Naive thymus-derived CD4-positive, alpha-beta T cell (primary cell): ENCODE measurements at regions not wholly inside any gene's neighbourhood (a gene's known extent, or its start where the extent isn't known, plus 50 kb on each side); places are given as distances from the start of the nearest gene placed in this dataset.

ENCODE experiments used
- ATAC-seq: fragments of 150-1000 bp; cut with Tn5 transposase; 2 replicates; pipeline ENCODE4 v1.10.0; 2021; ENCODE audit warnings: mild to moderate bottlenecking, moderate library complexity
- CTCF ChIA-PET: fragments of 350-600 bp; sonication (Branson Sonifier 250); formaldehyde crosslinking; loops from one replicate; lab custom pipeline; 2021; ENCODE audit warnings: antibody characterized with exemption; lab: Charles Lee
- POLR2A ChIA-PET: fragments of 350-600 bp; sonication (Branson Sonifier 250); formaldehyde crosslinking; loops from one replicate; lab custom pipeline; 2021; ENCODE audit warnings: antibody characterized with exemption, inconsistent platforms; lab: Charles Lee
- DNase-seq, 9 donors: peaks; one replicate each; pipeline versions ENCODE4 v3.0.0 to v3.0.0-alpha.2; 2020 to 2022; ENCODE audit warnings: mixed read lengths in 1 of 9
- H3K27ac ChIP-seq: one replicate; pipeline ENCODE4 v1.7.0; 2013; ENCODE audit warnings: mild to moderate bottlenecking, low read depth, low read length, moderate library complexity
- H3K27me3 ChIP-seq, 2 donors: one replicate each; pipeline ENCODE4 v1.7.0; 2013; ENCODE audit warnings: low read length in 2 of 2, mild to moderate bottlenecking in 2 of 2, moderate library complexity in 2 of 2; ENCODE audit not compliant: control insufficient read depth in 2 of 2, insufficient read depth in 2 of 2
- H3K36me3 ChIP-seq, 3 experiments: 1 replicate in 2 of 3; 2 replicates in 1 of 3; pipeline ENCODE4 v1.7.0; 2013; ENCODE audit warnings: low read length in 3 of 3, mild to moderate bottlenecking in 3 of 3, moderate library complexity in 1 of 3; ENCODE audit not compliant: insufficient read depth in 3 of 3, control insufficient read depth in 2 of 3
- H3K4me1 ChIP-seq, 2 donors: one replicate each; pipeline ENCODE4 v1.7.0; 2013; ENCODE audit warnings: low read length in 2 of 2, mild to moderate bottlenecking in 2 of 2, moderate library complexity in 1 of 2; ENCODE audit not compliant: control insufficient read depth in 2 of 2, insufficient read depth in 2 of 2
- H3K4me3 ChIP-seq: 2 replicates; pipeline ENCODE4 v1.7.0; 2013; ENCODE audit warnings: mild to moderate bottlenecking, low read length
- H3K9me3 ChIP-seq, 3 experiments: 1 replicate in 2 of 3; 2 replicates in 1 of 3; pipeline ENCODE4 v1.7.0; 2013; ENCODE audit warnings: low read length in 3 of 3; ENCODE audit not compliant: control insufficient read depth in 2 of 3
- H3K27ac Mint-ChIP-seq, 9 donors: one replicate each; pipeline ENCODE4 v1.8.0; 2020 to 2022; ENCODE audit warnings: mixed read lengths in 9 of 9, mild to moderate bottlenecking in 8 of 9, moderate library complexity in 5 of 9, inconsistent platforms in 2 of 9
- H3K27me3 Mint-ChIP-seq, 5 donors: one replicate each; pipeline ENCODE4 v1.8.0; 2021 to 2022; ENCODE audit warnings: mixed read lengths in 5 of 5, mild to moderate bottlenecking in 1 of 5
- H3K36me3 Mint-ChIP-seq, 5 donors: one replicate each; pipeline ENCODE4 v1.8.0; 2020 to 2022; ENCODE audit warnings: mixed read lengths in 5 of 5, mild to moderate bottlenecking in 3 of 5, inconsistent platforms in 1 of 5
- H3K4me1 Mint-ChIP-seq, 7 donors: one replicate each; pipeline ENCODE4 v1.8.0; 2020 to 2022; ENCODE audit warnings: mixed read lengths in 7 of 7, mild to moderate bottlenecking in 3 of 7, inconsistent platforms in 1 of 7
- H3K4me3 Mint-ChIP-seq, 10 donors: one replicate each; pipeline ENCODE4 v1.8.0; 2020 to 2022; ENCODE audit warnings: mild to moderate bottlenecking in 10 of 10, mixed read lengths in 10 of 10, moderate library complexity in 6 of 10, inconsistent platforms in 2 of 10
- H3K9me3 Mint-ChIP-seq, 11 donors: one replicate each; pipeline ENCODE4 v1.8.0; 2020 to 2022; ENCODE audit warnings: mixed read lengths in 11 of 11, mild to moderate bottlenecking in 4 of 11, inconsistent platforms in 1 of 11, moderate library complexity in 1 of 11
- intact Hi-C, 2 donors: fragments of 100-400 bp; cut with micrococcal nuclease; formaldehyde crosslinking; loops; one replicate each; pipeline ENCODE4 v1.15.1; 2023

- H3K9me3 Mint-ChIP-seq: peaks cover 0 to 2% (median 0%) of the 10 kb centered on the region in 11 donors
- ATAC-seq (peak; percentile 94), DNase-seq (peak in 8 of 9 donors; percentile 48 to 78 (median 60))
- H3K9me3 ChIP-seq: no peaks in the 10 kb centered on the region
- peaks cover 0 to 4% (median 0%) of the 10 kb centered on the region in 5 donors for H3K36me3 Mint-ChIP-seq
- intact Hi-C loops: loop anchor here (1.0 to 5.0 kb wide), 9 partner anchors 17 to 559 kb away; partner anchors contain the start of gene PFKFB3 (in 1 of the 2)
- H3K4me1 ChIP-seq: peaks cover 0 to 10% of the 10 kb centered on the region in 2 donors
- ChIA-PET POLR2A (interaction anchor here (0.6 to 1.4 kb wide), 7 partner anchors 8 to 579 kb away, joined by 3 to 8 read pairs (median 4); no protein-coding TSS in a partner anchor), CTCF (interaction anchor here (0.7 to 2.1 kb wide), 5 partner anchors 13 to 250 kb away, joined by 3 to 8 read pairs (median 3); no protein-coding TSS in a partner anchor)
- H3K27me3 ChIP-seq: no peaks in the 10 kb centered on the region
- no peak overlapping the region for H3K27ac ChIP-seq
- H3K36me3 ChIP-seq: no peaks in the 10 kb centered on the region
- peak overlapping the region; percentile 1 to 79 (median 23) for H3K27ac Mint-ChIP-seq
- H3K27me3 Mint-ChIP-seq: peaks cover 0 to 9% (median 0%) of the 10 kb centered on the region in 5 donors
- peaks cover 12 to 35% (median 24%) of the 10 kb centered on the region in 7 donors for H3K4me1 Mint-ChIP-seq
- H3K4me3 ChIP-seq: no peak overlapping the region
- H3K4me3 Mint-ChIP-seq: peak overlapping the region in 8 of 10 donors; percentile 25 to 69 (median 44)
These were observed 85.8 kb upstream of the PRKCQ start for GRCh38 chr10:6665847-6666246.

- ATAC-seq (no peak), DNase-seq (no peak)
- CTCF ChIA-PET: interaction anchor here (0.7 to 1.9 kb wide), 5 partner anchors 9 to 199 kb away, joined by 3 to 8 read pairs (median 4); no protein-coding TSS in a partner anchor
- intact Hi-C loops: no loop called here
- H3K27me3 ChIP-seq: no peaks in the 10 kb centered on the region
- H3K4me3 ChIP-seq: no peak overlapping the region
- peaks cover 0 to 6% of the 10 kb centered on the region in 2 donors for H3K4me1 ChIP-seq
- Mint-ChIP-seq H3K36me3 (peaks cover 0 to 15% (median 5%) of the 10 kb centered on the region in 5 donors), H3K9me3 (peaks cover 0 to 5% (median 0%) of the 10 kb centered on the region in 11 donors), H3K4me3 (no peak overlapping the region), H3K4me1 (peaks cover 2 to 25% (median 10%) of the 10 kb centered on the region in 7 donors), H3K27me3 (peaks cover 0 to 5% (median 4%) of the 10 kb centered on the region in 5 donors), H3K27ac (no peak overlapping the region)
- POLR2A ChIA-PET: interaction anchor here (0.7 kb wide), 1 partner anchor 9 kb away, joined by 3 read pairs; no protein-coding TSS in a partner anchor
- H3K36me3 ChIP-seq: no peaks in the 10 kb centered on the region
- H3K9me3 ChIP-seq: no peaks in the 10 kb centered on the region
- no peak overlapping the region for H3K27ac ChIP-seq
These were observed 80.4 kb upstream of the PRKCQ start for GRCh38 chr10:6660460-6660859.

GRCh38 chr10:6659451-6659850 lies 79.4 kb upstream of the PRKCQ start:
- Mint-ChIP-seq H3K4me1 (peaks cover 4 to 23% (median 7%) of the 10 kb centered on the region in 7 donors), H3K36me3 (peaks cover 0 to 16% (median 5%) of the 10 kb centered on the region in 5 donors), H3K4me3 (no peak overlapping the region), H3K27ac (no peak overlapping the region), H3K9me3 (peaks cover 0 to 5% (median 0%) of the 10 kb centered on the region in 11 donors), H3K27me3 (peaks cover 0 to 5% (median 4%) of the 10 kb centered on the region in 5 donors)
- ATAC-seq (no peak), DNase-seq (no peak)
- peaks cover 0 to 6% of the 10 kb centered on the region in 2 donors for H3K4me1 ChIP-seq
- no peaks in the 10 kb centered on the region for H3K36me3 ChIP-seq
- ChIA-PET CTCF (interaction anchor here (0.6 to 1.9 kb wide), 4 partner anchors 10 to 248 kb away, joined by 4 to 8 read pairs (median 6); no protein-coding TSS in a partner anchor), POLR2A (interaction anchor here (0.9 kb wide), 1 partner anchor 57 kb away, joined by 3 read pairs; no protein-coding TSS in a partner anchor)
- intact Hi-C loops: no loop called here
- H3K9me3 ChIP-seq: no peaks in the 10 kb centered on the region
- H3K27me3 ChIP-seq: no peaks in the 10 kb centered on the region
- no peak overlapping the region for H3K27ac ChIP-seq
- no peak overlapping the region for H3K4me3 ChIP-seq

GRCh38 chr10:6657669-6658068 lies 77.6 kb upstream of the PRKCQ start:
- Histone ChIP-seq H3K4me1 (peaks cover 0 to 6% of the 10 kb centered on the region in 2 donors), H3K36me3 (no peaks in the 10 kb centered on the region), H3K27ac (no peak overlapping the region), H3K27me3 (no peaks in the 10 kb centered on the region), H3K9me3 (no peaks in the 10 kb centered on the region), H3K4me3 (no peak overlapping the region)
- ATAC-seq (no peak), DNase-seq (no peak)
- intact Hi-C loops: no loop called here
- ChIA-PET CTCF (no interaction called here), POLR2A (interaction anchor here (0.7 kb wide), 1 partner anchor 9 kb away, joined by 3 read pairs; no protein-coding TSS in a partner anchor)
- H3K27me3 Mint-ChIP-seq: peaks cover 0 to 6% (median 4%) of the 10 kb centered on the region in 5 donors
- peaks cover 4 to 28% (median 7%) of the 10 kb centered on the region in 7 donors for H3K4me1 Mint-ChIP-seq
- peaks cover 0 to 18% (median 5%) of the 10 kb centered on the region in 5 donors for H3K36me3 Mint-ChIP-seq
- no peak overlapping the region for H3K4me3 Mint-ChIP-seq
- peaks cover 0 to 5% (median 0%) of the 10 kb centered on the region in 11 donors for H3K9me3 Mint-ChIP-seq
- H3K27ac Mint-ChIP-seq: no peak overlapping the region

GRCh38 chr10:6657196-6657595 lies 77.1 kb upstream of the PRKCQ start:
- intact Hi-C loops: no loop called here

GRCh38 chr10:6654571-6654970 lies 74.5 kb upstream of the PRKCQ start:
- H3K4me3 Mint-ChIP-seq: no peak overlapping the region
- H3K4me1 ChIP-seq: peaks cover 0 to 4% of the 10 kb centered on the region in 2 donors
- POLR2A ChIA-PET: interaction anchor here (0.8 to 0.9 kb wide), 2 partner anchors 16 to 32 kb away, joined by 3 read pairs; no protein-coding TSS in a partner anchor
- peaks cover 4 to 28% (median 6%) of the 10 kb centered on the region in 7 donors for H3K4me1 Mint-ChIP-seq
- DNase-seq: no peak
- H3K27me3 ChIP-seq: no peaks in the 10 kb centered on the region
- intact Hi-C loops: no loop called here
- H3K27ac ChIP-seq: no peak overlapping the region
- CTCF ChIA-PET: interaction anchor here (1.2 kb wide), 1 partner anchor 13 kb away, joined by 5 read pairs; no protein-coding TSS in a partner anchor
- H3K36me3 Mint-ChIP-seq: peaks cover 0 to 11% (median 5%) of the 10 kb centered on the region in 5 donors
- no peaks in the 10 kb centered on the region for H3K9me3 ChIP-seq
- no peak for ATAC-seq
- no peaks in the 10 kb centered on the region for H3K36me3 ChIP-seq
- H3K27ac Mint-ChIP-seq: no peak overlapping the region
- no peak overlapping the region for H3K4me3 ChIP-seq
- peaks cover 0 to 2% (median 0%) of the 10 kb centered on the region in 11 donors for H3K9me3 Mint-ChIP-seq
- H3K27me3 Mint-ChIP-seq: peaks cover 0 to 6% (median 4%) of the 10 kb centered on the region in 5 donors

More at GRCh38 chr10:6657196-6657595, 77.1 kb upstream of the PRKCQ start:
- peaks cover 0 to 16% (median 5%) of the 10 kb centered on the region in 5 donors for H3K36me3 Mint-ChIP-seq
- Histone ChIP-seq H3K4me1 (peaks cover 0 to 6% of the 10 kb centered on the region in 2 donors), H3K9me3 (no peaks in the 10 kb centered on the region), H3K27me3 (no peaks in the 10 kb centered on the region), H3K4me3 (no peak overlapping the region), H3K36me3 (no peaks in the 10 kb centered on the region), H3K27ac (no peak overlapping the region)
- ChIA-PET POLR2A (interaction anchor here (0.7 kb wide), 1 partner anchor 9 kb away, joined by 3 read pairs; no protein-coding TSS in a partner anchor), CTCF (no interaction called here)
- H3K4me3 Mint-ChIP-seq: no peak overlapping the region
- peaks cover 0 to 6% (median 4%) of the 10 kb centered on the region in 5 donors for H3K27me3 Mint-ChIP-seq
- H3K4me1 Mint-ChIP-seq: peaks cover 4 to 28% (median 7%) of the 10 kb centered on the region in 7 donors
- H3K27ac Mint-ChIP-seq: no peak overlapping the region
- no peak for DNase-seq
- peaks cover 0 to 2% (median 0%) of the 10 kb centered on the region in 11 donors for H3K9me3 Mint-ChIP-seq
- no peak for ATAC-seq
